HepG2 (cell line): ENCODE measurements at regions not wholly inside any gene's neighbourhood (a gene's known extent, or its start where the extent isn't known, plus 50 kb on each side); places are given as distances from the start of the nearest gene placed in this dataset.

Experiments
- ATF2 ChIP-seq: sonication (generic); formaldehyde crosslinking; IDR thresholded peaks from 2 replicates; pipeline ENCODE4 v1.4.0; 2020; ENCODE audit warnings: missing genetic modification reagents
- CREB1 ChIP-seq, 2 experiments: fragments of 450-650 bp in 1 of 2; IDR thresholded peaks; 2 replicates each; pipeline ENCODE4 v1.6.1; 2016 to 2017; ENCODE audit warnings: control low read depth in 1 of 2, mild to moderate bottlenecking in 1 of 2, missing compliant biosample characterization in 1 of 2, missing genetic modification characterization in 1 of 2
- CTCF ChIP-seq: sonication (generic); formaldehyde crosslinking; IDR thresholded peaks from 2 replicates; pipeline ENCODE4 v1.5.0; 2020; ENCODE audit warnings: mild to moderate bottlenecking, missing genetic modification reagents, moderate library complexity
- KDM5A ChIP-seq: fragments of 200-600 bp; sonication (generic); IDR thresholded peaks from 2 replicates; pipeline ENCODE4 v1.7.0; 2018; ENCODE audit warnings: antibody characterized with exemption, mild to moderate bottlenecking, low read length, borderline replicate concordance
- MAX ChIP-seq: IDR thresholded peaks from 2 replicates; pipeline ENCODE4 v1.6.1; 2012; ENCODE audit warnings: inconsistent platforms
- NKX3-1 ChIP-seq: sonication (generic); formaldehyde crosslinking; IDR thresholded peaks from 2 replicates; pipeline ENCODE4 v1.5.0; 2020; ENCODE audit warnings: missing genetic modification reagents
- STAT6 ChIP-seq: sonication (generic); formaldehyde crosslinking; IDR thresholded peaks from 2 replicates; pipeline ENCODE4 v1.4.0; 2020; ENCODE audit warnings: missing genetic modification reagents, mild to moderate bottlenecking, borderline replicate concordance
- TCF7L2 ChIP-seq: IDR thresholded peaks from 2 replicates; pipeline ENCODE4 v1.6.1; 2011; ENCODE audit warnings: mild to moderate bottlenecking, low read depth, low read length, moderate library complexity
- TFAP4 ChIP-seq: sonication (generic); IDR thresholded peaks from 2 replicates; pipeline ENCODE4 v1.6.1; 2016; ENCODE audit warnings: low read depth, borderline replicate concordance
- ZBTB25 ChIP-seq: IDR thresholded peaks from 2 replicates; pipeline ENCODE4 v1.6.1; 2018; ENCODE audit warnings: missing genetic modification reagents
- ZNF512 ChIP-seq: sonication (generic); formaldehyde crosslinking; IDR thresholded peaks from 2 replicates; pipeline ENCODE4 v1.4.0; 2020; ENCODE audit warnings: mild to moderate bottlenecking, missing genetic modification reagents
- ZNF577 ChIP-seq: sonication (generic); formaldehyde crosslinking; IDR thresholded peaks from 2 replicates; pipeline ENCODE4 v1.4.0; 2020; ENCODE audit warnings: mild to moderate bottlenecking, low read depth, missing genetic modification reagents, borderline replicate concordance
- ZZZ3 ChIP-seq: sonication (generic); formaldehyde crosslinking; IDR thresholded peaks from 2 replicates; pipeline ENCODE4 v1.4.0; 2020; ENCODE audit warnings: missing genetic modification reagents, mild to moderate bottlenecking, borderline replicate concordance

- TF ChIP-seq NKX3-1 (CRISPR knock-in tag) (no peak), CTCF (CRISPR knock-in tag) (no peak), TFAP4 (no peak), STAT6 (CRISPR knock-in tag) (no peak), ZNF512 (no peak), ZBTB25 (CRISPR knock-in tag) (no peak), TCF7L2 (no peak), KDM5A (no peak), MAX (no peak), ZNF577 (no peak), ATF2 (CRISPR knock-in tag) (no peak), CREB1 (IDR thresholded peaks at IDR 0.05) (no peak), CREB1 (CRISPR knock-in tag; IDR thresholded peaks at IDR 0.05) (no peak), ZZZ3 (CRISPR knock-in tag) (no peak)
These were observed 77.4 kb downstream of the KLF15 start for GRCh38 chr3:126279853-126280252.
